Keratinocyte (primary cell): ENCODE measurements at regions not wholly inside any gene's neighbourhood (a gene's known extent, or its start where the extent isn't known, plus 50 kb on each side); places are given as distances from the start of the nearest gene placed in this dataset.

ENCODE experiments used
- CTCF ChIP-seq, 3 experiments: IDR thresholded peaks in 1 of 3; conservative IDR thresholded peaks in 1 of 3; optimal IDR thresholded peaks in 1 of 3; 2 replicates in 2 of 3; 3 replicates in 1 of 3; pipeline versions ENCODE3 to v1.5.1; 2011; ENCODE audit warnings: low read length in 3 of 3, mild to moderate bottlenecking in 3 of 3, moderate library complexity in 2 of 3, control low read depth in 1 of 3, inconsistent platforms in 1 of 3; ENCODE audit not compliant: insufficient read depth in 2 of 3; ENCODE audit errors: extremely low read depth in 1 of 3
- EZH2 ChIP-seq: IDR thresholded peaks from one replicate; pipeline ENCODE4 v1.6.1; 2012; ENCODE audit warnings: inconsistent platforms, mild to moderate bottlenecking, low read length, moderate library complexity

GRCh38 chr14:94679937-94680861 lies 68.0 kb downstream of the SERPINA3 start:
- TF ChIP-seq EZH2 (no peak), CTCF (optimal IDR thresholded peaks at IDR 0.05 in 1 of 3, IDR thresholded peaks at IDR 0.05 in 1 of 3, conservative IDR thresholded peaks at IDR 0.05 in 1 of 3; ENCODE audit: extremely low read depth in 1 of 3, insufficient read depth in 2 of 3, low read length in 3 of 3) (no peak)
